MM.1S (cell line): ENCODE measurements at regions not wholly inside any gene's neighbourhood (a gene's known extent, or its start where the extent isn't known, plus 50 kb on each side); places are given as distances from the start of the nearest gene placed in this dataset.

Source experiments
- DNase-seq: peaks from one replicate; pipeline ENCODE4 v3.0.0-alpha.2; 2015
- H2AFZ ChIP-seq: fragments of 300-600 bp; sonication (generic); 2 replicates; pipeline ENCODE4 v1.6.0; 2016; ENCODE audit warnings: antibody characterized with exemption, low read length
- H3F3A ChIP-seq: fragments of 300-600 bp; sonication (generic); 2 replicates; pipeline ENCODE4 v1.6.1; 2016; ENCODE audit warnings: mild to moderate bottlenecking, antibody characterized with exemption, low read length, moderate library complexity, mixed read lengths; ENCODE audit not compliant: insufficient read depth
- H3K27ac ChIP-seq: fragments of 300-600 bp; sonication (generic); 2 replicates; pipeline ENCODE4 v1.5.1; 2016; ENCODE audit warnings: mild to moderate bottlenecking, low read length
- H3K27me3 ChIP-seq: fragments of 300-600 bp; sonication (generic); replicated peaks from 2 replicates; pipeline ENCODE4 v1.6.0; 2016; ENCODE audit warnings: low read length; ENCODE audit not compliant: insufficient read depth
- H3K36me3 ChIP-seq: fragments of 300-600 bp; sonication (generic); replicated peaks from 2 replicates; pipeline ENCODE4 v1.6.1; 2016; ENCODE audit warnings: mild to moderate bottlenecking, low read length, mixed read lengths; ENCODE audit not compliant: insufficient read depth
- H3K4me1 ChIP-seq: fragments of 300-600 bp; sonication (generic); 2 replicates; pipeline ENCODE4 v1.6.1; 2016; ENCODE audit warnings: low read length, mixed read lengths
- H3K4me2 ChIP-seq: fragments of 300-600 bp; sonication (generic); 2 replicates; pipeline ENCODE4 v1.6.0; 2016; ENCODE audit warnings: low read depth, low read length
- H3K4me3 ChIP-seq: fragments of 300-600 bp; sonication (generic); 2 replicates; pipeline ENCODE4 v1.5.1; 2016; ENCODE audit warnings: low read length, mixed read lengths
- H3K79me2 ChIP-seq: fragments of 300-600 bp; sonication (generic); 2 replicates; pipeline ENCODE4 v1.6.1; 2016; ENCODE audit warnings: mixed run types, low read length, mixed read lengths
- H3K9ac ChIP-seq: fragments of 300-600 bp; sonication (generic); 2 replicates; pipeline ENCODE4 v1.6.1; 2016; ENCODE audit warnings: low read length, mixed read lengths
- H3K9me2 ChIP-seq: fragments of 300-600 bp; sonication (generic); replicated peaks from 2 replicates; pipeline ENCODE4 v1.6.1; 2016; ENCODE audit warnings: mild to moderate bottlenecking, low read length, mixed read lengths; ENCODE audit not compliant: insufficient read depth
- H3K9me3 ChIP-seq: fragments of 300-600 bp; sonication (generic); replicated peaks from 2 replicates; pipeline ENCODE4 v1.6.1; 2016; ENCODE audit warnings: mild to moderate bottlenecking, low read length, mixed read lengths; ENCODE audit not compliant: insufficient read depth
- H4K20me1 ChIP-seq: fragments of 300-600 bp; sonication (generic); 2 replicates; pipeline ENCODE4 v1.6.1; 2016; ENCODE audit warnings: mild to moderate bottlenecking, low read length, moderate library complexity, mixed read lengths; ENCODE audit not compliant: insufficient read depth
- EZH2 ChIP-seq: fragments of 300-600 bp; sonication (generic); optimal IDR thresholded peaks from 2 replicates; pipeline ENCODE3; 2017; ENCODE audit warnings: low read depth, mild to moderate bottlenecking, antibody characterized with exemption, low read length, mixed read lengths
- EZH2phosphoT487 ChIP-seq: fragments of 300-600 bp; sonication (generic); IDR thresholded peaks from 2 replicates; pipeline ENCODE4 v1.6.1; 2018; ENCODE audit warnings: antibody characterized with exemption, low read length
- TF ChIP-seq, protein P1 (sequence below): fragments of 300-600 bp; sonication (generic); IDR thresholded peaks from 2 replicates; pipeline ENCODE4 v1.5.1; 2016; ENCODE audit warnings: antibody characterized with exemption, low read length, mixed read lengths

- no peak overlapping the region for H2AFZ ChIP-seq
- TF ChIP-seq EZH2 (no peak), EZH2phosphoT487 (no peak)
- TF ChIP-seq, protein P1, sequence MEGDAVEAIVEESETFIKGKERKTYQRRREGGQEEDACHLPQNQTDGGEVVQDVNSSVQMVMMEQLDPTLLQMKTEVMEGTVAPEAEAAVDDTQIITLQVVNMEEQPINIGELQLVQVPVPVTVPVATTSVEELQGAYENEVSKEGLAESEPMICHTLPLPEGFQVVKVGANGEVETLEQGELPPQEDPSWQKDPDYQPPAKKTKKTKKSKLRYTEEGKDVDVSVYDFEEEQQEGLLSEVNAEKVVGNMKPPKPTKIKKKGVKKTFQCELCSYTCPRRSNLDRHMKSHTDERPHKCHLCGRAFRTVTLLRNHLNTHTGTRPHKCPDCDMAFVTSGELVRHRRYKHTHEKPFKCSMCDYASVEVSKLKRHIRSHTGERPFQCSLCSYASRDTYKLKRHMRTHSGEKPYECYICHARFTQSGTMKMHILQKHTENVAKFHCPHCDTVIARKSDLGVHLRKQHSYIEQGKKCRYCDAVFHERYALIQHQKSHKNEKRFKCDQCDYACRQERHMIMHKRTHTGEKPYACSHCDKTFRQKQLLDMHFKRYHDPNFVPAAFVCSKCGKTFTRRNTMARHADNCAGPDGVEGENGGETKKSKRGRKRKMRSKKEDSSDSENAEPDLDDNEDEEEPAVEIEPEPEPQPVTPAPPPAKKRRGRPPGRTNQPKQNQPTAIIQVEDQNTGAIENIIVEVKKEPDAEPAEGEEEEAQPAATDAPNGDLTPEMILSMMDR, result no peak
- DNase-seq, result no peak
- H3F3A ChIP-seq, result no peaks in the 10 kb centered on the region
- no peak overlapping the region for H3K9ac ChIP-seq
- no peaks in the 10 kb centered on the region for H3K4me1 ChIP-seq
- H3K4me2 ChIP-seq, result no peak overlapping the region
- no peaks in the 10 kb centered on the region for H3K9me2 ChIP-seq
- H3K4me3 ChIP-seq, result no peak overlapping the region
- H3K27me3 ChIP-seq, result no peaks in the 10 kb centered on the region
- H3K9me3 ChIP-seq, result no peaks in the 10 kb centered on the region
- H3K36me3 ChIP-seq, result no peaks in the 10 kb centered on the region
- no peaks in the 10 kb centered on the region for H4K20me1 ChIP-seq
- no peak overlapping the region for H3K27ac ChIP-seq
- no peaks in the 10 kb centered on the region for H3K79me2 ChIP-seq
Measured at GRCh38 chr4:148857239-148857972, 415.2 kb upstream of the NR3C2 start.

GRCh38 chr4:148854203-148854602 lies 412.0 kb upstream of the NR3C2 start:
- no peak for DNase-seq
- Histone ChIP-seq H3K9me2 (no peaks in the 10 kb centered on the region), H3K9me3 (no peaks in the 10 kb centered on the region), H3K4me2 (no peak overlapping the region), H3K36me3 (no peaks in the 10 kb centered on the region), H3K4me1 (no peaks in the 10 kb centered on the region), H4K20me1 (no peaks in the 10 kb centered on the region), H3K27ac (no peak overlapping the region), H3K4me3 (no peak overlapping the region), H2AFZ (no peak overlapping the region), H3K27me3 (no peaks in the 10 kb centered on the region), H3K79me2 (no peaks in the 10 kb centered on the region), H3K9ac (no peak overlapping the region), H3F3A (no peaks in the 10 kb centered on the region)
- no peak for TF ChIP-seq EZH2
- no peak for TF ChIP-seq EZH2phosphoT487
- TF ChIP-seq, protein P1, result no peak

GRCh38 chr4:148852092-148852699 lies 410.0 kb upstream of the NR3C2 start:
- H3K9me2 ChIP-seq, result no peaks in the 10 kb centered on the region
- H3K4me1 ChIP-seq, result no peaks in the 10 kb centered on the region
- H3K9me3 ChIP-seq, result no peaks in the 10 kb centered on the region
- no peak for TF ChIP-seq EZH2
- no peak for TF ChIP-seq EZH2phosphoT487
- TF ChIP-seq, protein P1, result no peak
- H3K36me3 ChIP-seq, result no peaks in the 10 kb centered on the region
- no peaks in the 10 kb centered on the region for H4K20me1 ChIP-seq
- H3F3A ChIP-seq, result no peaks in the 10 kb centered on the region
- no peak overlapping the region for H3K4me3 ChIP-seq
- no peak overlapping the region for H2AFZ ChIP-seq
- H3K79me2 ChIP-seq, result no peaks in the 10 kb centered on the region
- H3K4me2 ChIP-seq, result no peak overlapping the region
- DNase-seq, result no peak
- H3K27me3 ChIP-seq, result no peaks in the 10 kb centered on the region
- no peak overlapping the region for H3K27ac ChIP-seq
- H3K9ac ChIP-seq, result no peak overlapping the region
